GM23338 (cell line): ENCODE measurements at regions not wholly inside any gene's neighbourhood (a gene's known extent, or its start where the extent isn't known, plus 50 kb on each side); places are given as distances from the start of the nearest gene placed in this dataset.

Source experiments
- CREB1 ChIP-seq: fragments of 250-450 bp; sonication (Bioruptor Pico); IDR thresholded peaks from 2 replicates; pipeline ENCODE4 v1.5.0; 2020; ENCODE audit warnings: low read depth, mild to moderate bottlenecking, moderate library complexity
- JUNB ChIP-seq: IDR thresholded peaks from one replicate; pipeline ENCODE4 v1.6.1; 2016; ENCODE audit warnings: antibody characterized with exemption; ENCODE audit not compliant: unreplicated experiment
- POLR2AphosphoS5 ChIP-seq: IDR thresholded peaks from 2 replicates; pipeline ENCODE4 v1.6.1; 2016; ENCODE audit warnings: antibody characterized with exemption, low read depth
- TF ChIP-seq, protein P1 (sequence below), 2 experiments: fragments of 200-600 bp in 1 of 2; sonication (generic) in 1 of 2; conservative IDR thresholded peaks; 2 replicates each; pipeline versions ENCODE4 v1.5.1 to v1.6.1; 2016 to 2017; ENCODE audit warnings: antibody characterized with exemption in 2 of 2, low read depth in 2 of 2, mild to moderate bottlenecking in 2 of 2, moderate library complexity in 1 of 2

- TF ChIP-seq, protein P1, sequence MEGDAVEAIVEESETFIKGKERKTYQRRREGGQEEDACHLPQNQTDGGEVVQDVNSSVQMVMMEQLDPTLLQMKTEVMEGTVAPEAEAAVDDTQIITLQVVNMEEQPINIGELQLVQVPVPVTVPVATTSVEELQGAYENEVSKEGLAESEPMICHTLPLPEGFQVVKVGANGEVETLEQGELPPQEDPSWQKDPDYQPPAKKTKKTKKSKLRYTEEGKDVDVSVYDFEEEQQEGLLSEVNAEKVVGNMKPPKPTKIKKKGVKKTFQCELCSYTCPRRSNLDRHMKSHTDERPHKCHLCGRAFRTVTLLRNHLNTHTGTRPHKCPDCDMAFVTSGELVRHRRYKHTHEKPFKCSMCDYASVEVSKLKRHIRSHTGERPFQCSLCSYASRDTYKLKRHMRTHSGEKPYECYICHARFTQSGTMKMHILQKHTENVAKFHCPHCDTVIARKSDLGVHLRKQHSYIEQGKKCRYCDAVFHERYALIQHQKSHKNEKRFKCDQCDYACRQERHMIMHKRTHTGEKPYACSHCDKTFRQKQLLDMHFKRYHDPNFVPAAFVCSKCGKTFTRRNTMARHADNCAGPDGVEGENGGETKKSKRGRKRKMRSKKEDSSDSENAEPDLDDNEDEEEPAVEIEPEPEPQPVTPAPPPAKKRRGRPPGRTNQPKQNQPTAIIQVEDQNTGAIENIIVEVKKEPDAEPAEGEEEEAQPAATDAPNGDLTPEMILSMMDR (conservative IDR thresholded peaks at IDR 0.05; ENCODE audit: low read depth in 2 of 2), result peak in 1 of 2 experiments; percentile 26; a peak in 1 of 4 replicates
- TF ChIP-seq CREB1 (CRISPR knock-in tag) (no peak), JUNB (no peak), POLR2AphosphoS5 (no peak)
These were observed 176.3 kb upstream of the NABP1 start for GRCh38 chr2:191501561-191502168.
